Suprapubic skin (tissue), 3 donors: ENCODE measurements at regions not wholly inside any gene's neighbourhood (a gene's known extent, or its start where the extent isn't known, plus 50 kb on each side); places are given as distances from the start of the nearest gene placed in this dataset.

Source experiments
- CTCF ChIP-seq, 2 donors: fragments of 200-600 bp in 1 of 2; fragments of 450-650 bp in 1 of 2; sonication (generic) in 1 of 2; IDR thresholded peaks; one replicate each; pipeline ENCODE4 v1.5.1; 2016 to 2019; ENCODE audit warnings: antibody characterized with exemption in 2 of 2, mild to moderate bottlenecking in 1 of 2, moderate library complexity in 1 of 2
- EP300 ChIP-seq: sonication (generic); formaldehyde crosslinking; IDR thresholded peaks from one replicate; pipeline ENCODE4 v1.6.1; 2017; ENCODE audit warnings: antibody characterized with exemption
- POLR2A ChIP-seq, 2 donors: fragments of 450-650 bp; IDR thresholded peaks; one replicate each; pipeline ENCODE4 v1.6.1; 2017; ENCODE audit warnings: antibody characterized with exemption in 2 of 2, mild to moderate bottlenecking in 2 of 2, moderate library complexity in 2 of 2

- TF ChIP-seq CTCF (IDR thresholded peaks at IDR 0.05), result no peak
- no peak for TF ChIP-seq POLR2A (IDR thresholded peaks at IDR 0.05)
- no peak for TF ChIP-seq EP300
Observed at GRCh38 chr10:43960135-43960415, 311.4 kb upstream of the ZNF32 start.
